HG02759 (cell line): ENCODE measurements at regions not wholly inside any gene's neighbourhood (a gene's known extent, or its start where the extent isn't known, plus 50 kb on each side); places are given as distances from the start of the nearest gene placed in this dataset.

Source experiments
- ATAC-seq: cut with Tn5 transposase; IDR thresholded peaks from one replicate; pipeline ENCODE4 v1.9.1; 2021; ENCODE audit warnings: mild to moderate bottlenecking, moderate library complexity; ENCODE audit not compliant: unreplicated experiment

DNA sequence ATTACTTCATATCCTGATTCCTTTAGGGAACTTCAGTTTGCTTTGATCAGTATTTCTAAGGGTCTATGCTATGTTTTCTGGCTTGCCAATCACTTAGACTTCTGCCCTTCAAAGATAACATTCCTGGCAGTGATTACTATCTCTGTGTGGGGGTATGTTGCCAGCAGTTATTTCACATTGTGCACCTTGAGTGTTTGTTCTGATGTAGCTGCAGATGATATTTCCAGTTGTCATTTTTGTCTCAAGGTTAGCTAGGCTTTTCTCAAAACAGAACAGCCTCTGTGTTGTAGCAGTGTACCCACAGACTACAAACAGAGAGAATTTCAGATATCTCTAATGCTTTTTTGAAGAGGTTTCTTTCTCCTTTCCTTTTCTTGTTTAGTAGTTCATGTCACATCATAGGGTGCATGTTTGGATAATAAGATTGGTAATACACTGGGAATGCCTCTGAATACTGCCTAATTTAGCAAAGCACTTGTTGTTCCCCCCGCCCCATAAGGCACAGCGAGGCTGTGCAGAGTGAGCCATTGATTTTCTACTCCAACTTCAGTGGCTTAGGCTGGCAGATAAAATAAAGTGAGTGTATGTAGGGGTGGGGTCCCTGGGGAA lies 134.7 kb upstream of the AGR3 start:
- no peak for ATAC-seq

DNA sequence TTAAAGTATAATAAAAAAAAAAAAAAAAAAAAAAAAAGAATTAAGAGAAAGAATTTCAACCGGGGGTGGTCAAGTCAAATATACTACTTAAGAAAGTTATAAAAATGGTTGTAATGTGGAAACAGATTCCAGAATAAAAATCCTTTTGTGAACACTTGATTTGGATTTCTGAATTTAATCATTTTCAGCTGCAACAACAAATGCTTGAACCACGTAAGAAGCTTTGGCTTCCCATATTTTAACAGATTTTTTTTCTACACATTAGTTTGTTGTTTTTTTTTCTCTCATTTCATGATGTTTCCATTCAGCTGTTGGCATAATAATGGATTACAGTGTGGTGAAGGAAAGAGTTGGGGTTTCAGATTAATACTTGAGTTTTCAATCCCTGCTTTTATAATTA lies 137.3 kb upstream of the AGR3 start:
- no peak for ATAC-seq

DNA sequence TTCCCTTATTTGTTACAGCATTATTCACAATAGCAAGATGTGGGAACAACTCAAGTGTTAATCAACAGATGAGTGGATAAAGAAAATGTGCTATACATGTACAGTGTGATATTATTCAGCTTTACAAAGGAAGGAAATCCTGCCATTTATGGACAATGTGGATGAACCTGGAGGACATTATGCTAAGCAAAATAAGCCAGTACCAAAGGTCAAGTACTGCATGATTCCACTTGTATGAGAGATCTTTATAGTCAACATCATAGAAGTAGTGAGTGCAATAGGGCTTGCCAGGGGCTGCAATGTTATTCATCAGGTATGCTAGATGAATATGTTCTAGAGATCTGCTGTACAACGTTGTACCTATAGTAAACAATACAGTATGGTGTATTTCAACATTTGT lies 138.5 kb upstream of the AGR3 start:
- ATAC-seq: no peak

DNA sequence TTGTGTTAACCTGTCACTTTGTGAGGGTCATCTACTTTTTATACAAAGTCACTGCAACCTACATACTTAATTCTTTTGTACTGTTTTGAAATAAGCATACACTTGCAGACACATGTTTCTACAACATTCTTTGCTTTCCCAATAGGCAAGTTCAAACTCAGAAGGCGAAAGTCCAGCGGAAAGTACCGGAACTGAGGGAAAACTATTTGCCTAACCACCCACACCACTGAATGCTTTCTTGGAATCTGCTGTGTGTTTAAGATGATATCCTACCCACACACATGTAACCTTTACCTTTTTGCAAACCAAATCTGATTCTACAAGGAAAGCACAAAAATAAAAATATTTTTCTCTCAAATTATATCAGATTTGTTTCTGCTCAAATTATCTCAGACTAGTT lies 139.4 kb upstream of the AGR3 start:
- ATAC-seq: no peak

DNA sequence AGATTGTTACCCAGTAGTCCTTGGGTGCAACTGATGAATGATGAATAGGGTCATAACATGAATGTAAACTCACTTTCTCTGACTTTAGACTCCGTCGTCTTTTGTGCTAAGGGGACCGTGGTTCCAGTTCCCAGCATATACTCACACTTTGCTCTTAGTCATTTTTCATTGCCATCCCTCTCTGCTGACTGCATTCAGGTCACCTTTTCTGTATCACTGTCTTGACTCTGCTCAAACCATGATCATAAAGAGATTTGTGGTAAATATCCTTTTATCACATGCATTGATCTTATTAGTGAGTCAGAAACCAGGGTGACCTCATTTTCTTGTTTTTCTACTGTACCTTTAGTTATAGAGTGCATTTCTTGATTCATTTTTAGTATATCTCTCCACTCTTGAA lies 141.1 kb upstream of the AGR3 start:
- ATAC-seq: no peak

DNA sequence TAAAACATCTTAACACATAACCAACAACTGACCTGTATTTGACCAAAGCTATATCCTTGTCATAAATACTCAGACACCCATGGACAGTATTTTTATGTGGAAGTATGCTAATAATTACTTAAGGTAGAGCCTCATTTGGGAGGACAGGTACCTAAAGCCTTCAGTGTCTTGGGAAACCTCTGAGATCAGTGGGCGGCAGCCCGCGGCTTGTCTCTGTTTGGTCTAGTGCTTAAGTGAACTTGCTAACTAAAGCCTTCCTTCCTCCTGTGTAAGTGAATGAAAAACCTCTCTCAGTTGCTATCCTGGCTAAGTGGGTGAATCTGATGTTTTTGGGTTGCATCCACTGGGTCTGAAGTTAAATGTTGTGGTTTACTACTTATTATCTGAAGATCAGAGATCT lies 144.5 kb upstream of the AGR3 start:
- no peak for ATAC-seq

DNA sequence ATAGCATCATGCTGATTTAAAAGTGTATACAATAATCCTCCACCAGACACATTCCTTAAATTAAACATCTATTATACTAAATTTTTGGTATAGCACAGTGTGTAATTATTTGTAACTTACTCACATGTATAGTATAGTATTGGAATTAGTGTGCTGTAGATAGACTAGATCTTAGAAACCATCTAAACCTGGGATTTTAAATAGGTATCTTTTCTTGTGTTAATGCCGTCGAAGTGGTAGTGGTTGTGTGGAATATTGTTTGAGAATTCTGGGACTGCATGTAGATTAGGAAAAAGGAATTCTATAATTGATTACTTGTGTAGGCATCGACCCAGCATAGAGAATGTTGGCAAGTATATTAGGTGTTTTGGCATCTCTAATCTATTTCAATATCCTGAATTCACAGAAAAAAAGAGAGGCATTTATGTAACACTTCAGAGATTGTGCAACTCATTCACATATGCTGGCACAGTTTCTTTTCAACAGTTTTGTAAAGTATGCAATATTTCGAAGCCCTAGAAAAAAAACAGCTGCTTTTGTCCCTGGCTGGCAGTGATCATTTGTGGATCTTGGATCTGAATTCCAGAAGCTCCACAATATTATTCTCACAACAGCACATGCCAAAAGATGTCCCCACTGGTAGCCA lies 145.5 kb upstream of the AGR3 start:
- ATAC-seq: no peak

DNA sequence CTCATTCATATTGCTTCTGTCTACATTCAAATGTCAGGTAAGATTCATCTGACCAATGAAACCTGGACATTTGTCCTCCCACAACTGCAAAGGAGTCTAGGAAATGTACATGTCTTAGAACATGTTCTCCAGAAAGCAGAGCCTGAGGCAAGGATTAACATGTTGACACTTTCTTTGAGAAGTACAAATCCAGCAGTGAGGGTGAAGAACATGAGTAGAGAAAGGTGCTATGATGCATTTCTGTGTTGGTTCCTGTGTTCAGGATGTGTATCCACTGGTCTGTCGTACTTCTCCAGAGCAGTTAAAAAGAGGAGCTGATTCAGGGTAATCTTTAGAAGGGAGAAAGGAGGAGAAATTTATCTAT lies 146.0 kb upstream of the AGR3 start:
- ATAC-seq: no peak

DNA sequence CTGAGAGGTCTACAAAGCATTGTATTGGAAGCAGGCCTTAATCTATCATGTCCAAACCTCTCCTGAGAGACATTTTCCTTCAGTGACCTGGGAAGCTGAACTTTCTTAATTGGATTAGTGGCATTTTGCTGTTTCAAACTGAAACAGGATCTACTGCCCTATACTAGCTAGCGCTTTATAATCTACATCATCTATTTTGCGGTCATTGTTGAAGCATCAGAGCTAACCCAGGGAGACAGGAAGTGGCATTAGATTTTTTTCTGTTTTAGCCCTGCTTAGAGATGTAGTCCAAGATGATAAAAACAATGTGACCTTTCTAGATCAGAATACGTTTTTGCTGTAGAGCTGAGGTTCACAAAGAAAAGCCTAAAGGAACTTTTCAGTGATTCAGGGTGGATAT lies 147.4 kb upstream of the AGR3 start:
- no peak for ATAC-seq

DNA sequence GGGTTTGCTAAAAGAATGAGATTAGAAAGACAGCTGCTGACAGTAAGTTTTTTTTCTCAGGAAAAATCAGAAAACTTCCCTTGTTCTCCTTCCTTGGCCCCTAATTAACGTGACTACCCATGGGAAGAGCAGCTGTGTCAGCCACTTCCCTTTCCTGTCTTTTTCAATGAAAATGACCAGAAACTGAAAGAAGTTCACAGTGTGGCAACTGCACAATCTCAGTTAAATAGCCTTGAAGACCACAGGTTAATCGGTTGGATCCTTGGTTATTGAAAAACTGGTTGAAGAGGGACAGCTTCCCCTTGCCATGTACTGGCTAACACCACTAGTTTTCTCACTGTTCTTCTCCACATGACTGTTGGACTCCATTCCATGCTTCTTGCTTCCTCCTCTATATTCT lies 148.8 kb upstream of the AGR3 start:
- no peak for ATAC-seq

DNA sequence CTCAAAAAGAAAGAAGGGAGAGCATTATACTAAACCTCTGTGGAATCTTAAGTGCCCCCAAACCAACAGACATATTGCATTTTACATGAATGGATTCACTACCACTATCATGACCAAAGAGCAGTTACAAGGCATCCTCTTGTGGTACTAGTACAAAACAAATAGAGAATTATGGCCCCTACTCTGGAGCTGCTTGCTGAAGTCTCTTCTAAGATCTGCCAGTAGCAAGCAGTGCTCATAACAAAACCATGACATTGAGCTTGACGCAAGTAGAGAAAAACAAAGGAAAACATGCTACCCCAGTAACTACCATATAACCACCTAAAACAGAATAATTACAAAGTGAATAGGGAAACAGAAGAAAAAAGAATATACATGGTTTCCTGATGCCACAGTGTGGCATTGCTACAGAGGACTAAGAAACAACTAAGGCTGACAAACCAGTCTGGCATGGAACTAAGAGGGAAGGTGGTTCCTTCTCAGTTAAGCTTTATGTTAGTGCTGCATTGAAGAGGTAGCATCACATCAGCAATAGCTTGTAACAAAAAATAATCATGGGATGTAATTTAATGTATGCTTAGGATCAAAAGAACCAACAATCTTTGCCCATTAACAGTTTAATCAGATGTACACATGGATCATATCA lies 150.2 kb upstream of the AGR3 start:
- no peak for ATAC-seq

DNA sequence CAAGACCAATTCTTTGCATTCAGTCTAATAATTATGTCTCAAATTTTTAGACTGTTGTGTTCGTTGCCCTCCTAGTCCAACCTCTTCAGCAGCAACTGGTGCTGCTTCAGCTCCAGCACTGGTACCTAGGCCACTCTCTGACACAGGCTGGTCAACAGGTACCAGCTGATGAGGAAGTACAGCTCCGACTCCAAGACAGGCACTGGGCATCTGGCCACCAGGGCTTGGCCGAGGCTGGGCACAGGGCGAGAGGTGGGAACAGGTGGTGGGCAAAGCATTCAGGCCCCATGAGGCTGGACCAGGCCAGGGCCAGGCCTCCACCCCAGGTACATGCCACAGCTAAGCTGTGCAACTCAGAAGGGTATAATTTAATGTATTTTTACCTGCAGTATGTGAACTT lies 151.5 kb upstream of the AGR3 start:
- ATAC-seq: no peak

DNA sequence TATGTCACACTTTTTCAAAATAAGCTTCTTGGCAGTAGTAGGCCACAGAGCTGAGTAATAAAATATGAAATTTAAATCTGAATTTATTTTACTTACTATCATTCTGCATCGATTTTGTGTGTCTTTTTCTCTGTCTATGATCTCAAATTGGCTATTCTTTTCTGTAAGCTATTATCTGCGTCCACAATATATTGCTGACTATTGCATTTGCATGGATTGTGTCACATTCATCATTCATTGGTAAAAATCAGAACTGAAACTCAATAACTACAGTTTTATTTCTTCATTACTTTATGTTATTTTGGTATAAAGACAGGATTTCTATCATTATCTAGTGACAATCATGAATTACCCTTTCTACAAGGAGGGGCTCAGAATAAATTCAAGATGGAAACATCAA lies 154.8 kb upstream of the AGR3 start:
- no peak for ATAC-seq

DNA sequence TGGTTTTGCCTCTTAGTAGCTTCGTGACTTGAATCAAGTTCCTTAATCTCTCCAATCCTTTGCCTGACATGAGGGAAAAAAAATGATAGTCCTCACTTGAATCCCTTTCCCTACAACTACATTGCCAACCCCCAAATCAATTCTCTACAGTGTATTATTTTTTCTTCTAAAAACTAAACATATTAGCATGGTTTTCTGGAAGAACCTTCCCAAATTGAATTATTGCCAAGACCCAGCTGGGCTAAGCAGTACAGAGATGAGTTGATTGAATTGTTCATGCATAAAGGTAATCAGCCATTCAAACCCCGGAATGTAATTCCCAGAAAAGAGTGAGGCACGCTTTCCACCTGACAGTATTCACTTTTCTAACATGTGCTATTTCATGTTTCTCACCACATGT lies 155.6 kb upstream of the AGR3 start:
- ATAC-seq: no peak

DNA sequence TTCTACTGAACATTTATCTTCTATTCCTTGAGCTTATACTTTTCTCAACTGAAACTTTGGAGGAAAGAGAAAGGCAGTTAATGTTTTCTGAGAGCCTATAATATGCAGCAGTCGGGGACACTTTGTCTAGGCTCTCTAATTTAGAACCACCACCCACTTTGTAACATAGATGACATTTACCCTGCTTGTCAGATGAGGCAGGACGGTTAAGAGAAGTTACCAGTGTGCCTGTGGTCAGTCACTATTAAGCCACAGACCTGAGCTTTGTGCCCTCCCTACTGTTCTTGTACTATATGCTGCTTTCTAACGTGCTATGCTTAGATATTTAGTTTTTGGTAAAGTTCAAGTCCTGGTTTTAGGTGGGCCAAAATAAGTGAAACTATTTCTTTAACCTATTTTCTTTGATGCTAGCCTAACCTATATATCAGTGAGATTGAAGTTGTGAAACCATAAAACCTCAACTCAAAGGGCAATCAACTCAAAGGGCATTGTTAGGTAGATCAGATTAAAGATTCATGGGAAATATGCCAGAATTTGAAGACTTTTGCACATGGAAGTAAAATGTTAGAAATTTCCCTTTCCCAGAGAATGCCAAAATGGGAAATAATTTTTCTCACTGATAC lies 156.5 kb upstream of the AGR3 start:
- no peak for ATAC-seq

DNA sequence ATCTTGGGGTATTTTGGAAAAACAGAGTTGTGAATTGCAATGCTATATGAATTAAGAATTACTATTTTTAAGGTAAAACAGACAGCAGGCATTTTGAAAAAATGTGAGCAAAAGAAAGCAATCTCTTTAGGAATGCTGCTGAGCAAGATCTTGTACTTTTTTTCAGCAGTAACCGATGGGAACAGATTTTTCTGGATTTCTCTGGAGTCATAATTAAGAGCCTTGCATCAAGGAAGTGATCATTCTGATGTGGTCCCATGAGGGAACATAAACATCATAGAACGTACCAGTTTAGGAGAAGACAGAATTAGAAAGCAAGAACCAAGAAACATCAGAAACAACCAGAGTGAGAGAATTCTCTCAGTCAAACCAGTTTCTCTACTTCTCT lies 157.0 kb upstream of the AGR3 start:
- no peak for ATAC-seq

DNA sequence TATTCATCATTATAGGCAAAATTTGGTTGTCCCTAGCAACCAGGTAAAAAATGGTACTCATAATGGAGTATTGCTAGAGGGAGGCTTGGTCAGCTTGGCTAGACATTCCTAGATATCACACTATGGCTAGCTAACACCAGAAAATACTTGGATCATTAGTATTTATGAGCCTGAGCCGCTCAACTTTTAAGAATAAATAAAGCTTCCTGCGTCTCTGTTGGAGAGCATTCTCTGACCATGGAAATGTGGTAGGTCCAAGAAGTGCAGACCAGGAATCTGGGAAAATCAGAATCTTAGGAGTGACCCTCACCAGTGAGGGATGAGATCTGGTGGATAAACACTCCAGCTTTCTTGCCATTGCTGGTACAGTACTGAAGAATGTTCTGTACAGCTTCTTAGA lies 157.6 kb upstream of the AGR3 start:
- no peak for ATAC-seq

DNA sequence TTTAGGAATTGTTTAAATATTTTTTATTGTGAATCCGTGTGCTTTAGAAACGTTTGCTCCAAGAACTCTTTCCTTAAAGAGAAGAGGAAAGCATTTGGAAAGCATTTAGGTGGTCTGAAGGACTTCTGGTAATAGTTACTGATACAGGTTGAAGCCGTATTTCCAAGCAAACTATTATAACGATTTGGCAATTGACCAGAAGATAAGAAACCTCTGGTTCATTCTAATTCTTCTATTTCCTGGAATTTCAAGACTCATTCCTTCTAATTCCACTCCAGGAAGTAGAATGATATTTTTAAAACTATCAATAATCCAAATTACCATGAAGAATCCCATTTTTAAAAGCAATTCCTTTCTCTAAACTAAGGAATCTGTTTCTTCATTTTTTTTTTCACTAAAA lies 158.9 kb upstream of the AGR3 start:
- no peak for ATAC-seq

DNA sequence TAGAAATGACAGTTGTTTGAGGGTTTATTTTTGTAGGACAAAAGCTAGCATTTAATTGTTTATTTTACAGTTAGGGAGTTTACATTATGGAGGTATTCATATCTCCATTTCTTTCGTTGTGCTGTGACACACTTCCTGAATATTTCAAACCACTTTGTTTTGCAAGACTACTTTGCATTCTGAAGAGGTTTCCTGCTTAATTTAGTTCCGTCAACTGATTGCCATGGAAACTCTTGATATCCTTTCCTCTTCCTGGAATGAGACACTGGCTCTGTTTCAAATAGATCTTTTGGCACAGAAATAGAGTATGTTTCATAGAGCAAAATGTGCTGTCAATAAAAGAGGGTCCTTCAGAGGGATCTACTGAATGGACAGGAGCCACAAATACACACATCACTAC lies 159.5 kb upstream of the AGR3 start:
- ATAC-seq: no peak

DNA sequence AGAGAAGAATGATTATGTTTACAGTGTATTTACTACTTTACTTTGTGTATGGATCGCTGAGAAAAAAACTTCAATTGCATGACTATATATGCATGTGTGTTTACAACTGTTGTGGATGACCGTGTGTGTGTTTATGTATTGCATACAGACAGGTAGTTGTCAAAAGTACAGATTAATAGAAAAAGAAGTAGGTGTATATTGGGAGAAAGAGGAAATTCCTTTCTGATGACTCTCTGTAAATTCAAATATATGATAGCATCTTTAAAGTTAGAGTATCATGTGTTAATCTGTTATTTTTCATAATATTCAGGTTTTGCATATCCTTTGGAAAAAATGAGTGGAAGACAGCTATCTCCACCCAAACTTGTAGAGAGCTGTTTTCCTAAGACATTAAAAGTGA lies 160.4 kb upstream of the AGR3 start:
- ATAC-seq: no peak

DNA sequence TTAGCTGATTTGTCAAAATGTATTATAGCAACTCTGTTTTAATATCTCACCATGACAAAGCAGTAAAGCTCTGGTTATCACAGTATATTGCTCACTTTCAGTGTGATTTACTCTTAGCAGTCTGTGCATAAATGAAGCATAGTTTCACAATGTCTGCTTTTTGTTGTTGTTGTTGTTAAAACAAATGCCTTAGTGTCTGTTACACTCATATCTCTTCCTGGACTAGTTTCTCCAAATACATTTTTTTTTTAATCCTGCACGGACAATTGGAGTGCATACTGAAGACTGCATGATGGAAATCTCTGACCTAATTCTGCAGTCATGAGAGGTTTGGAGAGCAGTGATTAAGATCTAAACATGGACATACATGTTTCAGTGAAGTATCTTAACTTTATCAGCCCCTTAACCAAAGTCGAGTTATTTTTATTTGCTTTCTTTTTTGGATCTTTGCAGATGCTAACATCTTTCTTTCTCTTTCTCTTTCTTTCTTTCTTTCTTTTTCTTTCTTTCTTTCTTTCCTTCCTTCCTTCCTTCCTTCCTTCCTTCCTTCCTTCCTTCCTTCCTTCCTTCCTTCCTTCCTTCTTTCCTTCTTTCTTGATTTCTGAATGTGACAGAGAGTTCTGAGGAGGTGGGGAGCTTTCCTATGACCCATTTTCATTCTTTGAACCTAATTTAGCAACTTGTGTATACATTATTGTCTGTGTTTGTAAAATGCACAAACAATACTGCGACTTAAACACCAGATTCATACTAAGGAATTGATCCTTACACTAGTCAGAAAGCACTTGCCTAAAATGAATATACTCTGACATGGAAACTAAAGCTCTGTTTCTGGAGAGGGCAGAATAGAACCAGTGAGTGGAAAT lies 161.5 kb upstream of the AGR3 start:
- ATAC-seq: no peak
